GM12874 (cell line): ENCODE measurements at regions not wholly inside any gene's neighbourhood (a gene's known extent, or its start where the extent isn't known, plus 50 kb on each side); places are given as distances from the start of the nearest gene placed in this dataset.

Experiments
- CTCF ChIP-seq: IDR thresholded peaks from 2 replicates; pipeline ENCODE4 v1.5.1; 2011; ENCODE audit warnings: low read depth, mild to moderate bottlenecking, control low read depth, low read length, moderate library complexity; ENCODE audit not compliant: insufficient read depth

GRCh38 chr4:8737075-8737474 lies 134.6 kb downstream of the HMX1 start:
- TF ChIP-seq CTCF = no peak

- no peak for TF ChIP-seq CTCF
Observed at GRCh38 chr4:8736090-8736825, 135.4 kb downstream of the HMX1 start.

GRCh38 chr4:8735236-8736089 lies 136.2 kb downstream of the HMX1 start:
- no peak for TF ChIP-seq CTCF

DNA sequence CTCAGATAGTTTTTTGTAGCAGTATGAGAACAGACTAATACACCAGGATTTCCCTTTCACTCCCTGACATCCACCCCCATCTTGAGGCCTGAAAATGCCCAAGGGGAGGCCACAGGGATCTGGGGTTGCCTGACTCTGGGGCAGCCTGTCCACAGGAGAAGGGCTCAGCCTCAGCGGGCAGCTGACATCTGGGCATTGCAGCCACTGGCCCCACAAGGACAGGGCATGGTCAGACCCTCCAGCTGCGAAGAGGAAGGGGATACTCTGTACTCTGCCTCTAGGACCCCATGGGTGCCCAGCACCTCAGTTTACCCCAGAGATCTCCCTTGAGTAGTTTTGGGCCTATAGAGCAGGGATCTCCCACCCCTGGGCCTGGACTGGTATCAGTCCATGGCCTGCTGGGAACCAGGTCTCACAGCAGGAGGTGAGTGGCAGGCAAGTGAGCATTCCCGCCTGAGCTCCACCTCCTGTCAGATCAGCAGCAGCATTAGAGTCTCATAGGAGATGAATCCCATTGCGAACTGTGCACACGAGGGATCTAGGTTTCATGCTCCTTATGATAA lies 138.9 kb downstream of the HMX1 start:
- no peak for TF ChIP-seq CTCF

GRCh38 chr4:8732092-8732491 lies 139.5 kb downstream of the CPZ start:
- TF ChIP-seq CTCF = no peak

- no peak for TF ChIP-seq CTCF
Observed at GRCh38 chr4:8731364-8731763, 138.8 kb downstream of the CPZ start.

GRCh38 chr4:8730681-8731080 lies 138.1 kb downstream of the CPZ start:
- TF ChIP-seq CTCF = no peak
